ENCODE measurements at regions not wholly inside any gene's neighbourhood (a gene's known extent, or its start where the extent isn't known, plus 50 kb on each side); places are given as distances from the start of the nearest gene placed in this dataset.

GRCh38 chr1:244958593-244958992 is 94.2 kb upstream of the HNRNPU start:
- no peak for TF ChIP-seq CTCF (IDR thresholded peaks at IDR 0.05)
- no peak for TF ChIP-seq REST (IDR thresholded peaks at IDR 0.05; ENCODE audit: insufficient read depth in 1 of 2, low read depth in 2 of 2, low read length in 1 of 2)
- no peak for TF ChIP-seq SIN3A (IDR thresholded peaks at IDR 0.05; ENCODE audit: borderline replicate concordance, insufficient read depth, low read depth, low read length)
